ENCODE measurements at regions not wholly inside any gene's neighbourhood (a gene's known extent, or its start where the extent isn't known, plus 50 kb on each side); places are given as distances from the start of the nearest gene placed in this dataset.

- Histone ChIP-seq H3K27ac (no peak overlapping the region), H3K4me3 (no peak overlapping the region)
- TF ChIP-seq CTCF (IDR thresholded peaks at IDR 0.05), result no peak
- no peak for DNase-seq (ENCODE audit: low spot score)
These were observed 50.0 kb upstream of the ALDH1B1 start for GRCh38 chr9:38342532-38342931.

- DNase-seq (ENCODE audit: low spot score), result no peak
- Histone ChIP-seq H3K4me3 (no peak overlapping the region), H3K27ac (no peak overlapping the region)
- TF ChIP-seq CTCF (IDR thresholded peaks at IDR 0.05), result no peak
These were observed 50.4 kb upstream of the ALDH1B1 start for GRCh38 chr9:38342096-38342495.

GRCh38 chr9:38339496-38339895, 53.0 kb upstream of the ALDH1B1 start:
- DNase-seq (ENCODE audit: low spot score), result no peak
- Histone ChIP-seq H3K4me3 (no peak overlapping the region), H3K27ac (no peak overlapping the region)
- no peak for TF ChIP-seq CTCF (IDR thresholded peaks at IDR 0.05)

GRCh38 chr9:38339087-38339486, 53.4 kb upstream of the ALDH1B1 start:
- Histone ChIP-seq H3K27ac (no peak overlapping the region), H3K4me3 (no peak overlapping the region)
- no peak for DNase-seq (ENCODE audit: low spot score)
- no peak for TF ChIP-seq CTCF (IDR thresholded peaks at IDR 0.05)

GRCh38 chr9:38338342-38339018, 54.0 kb upstream of the ALDH1B1 start:
- Histone ChIP-seq H3K27ac (no peak overlapping the region), H3K4me3 (no peak overlapping the region)
- DNase-seq (ENCODE audit: low spot score), result no peak
- TF ChIP-seq CTCF (IDR thresholded peaks at IDR 0.05), result no peak

GRCh38 chr9:38337706-38338264, 54.7 kb upstream of the ALDH1B1 start:
- Histone ChIP-seq H3K4me3 (no peak overlapping the region), H3K27ac (no peak overlapping the region)
- no peak for DNase-seq (ENCODE audit: low spot score)
- no peak for TF ChIP-seq CTCF (IDR thresholded peaks at IDR 0.05)

- H3K4me3 ChIP-seq, result no peak overlapping the region
- no peak overlapping the region for H3K27ac ChIP-seq
- TF ChIP-seq CTCF (IDR thresholded peaks at IDR 0.05), result no peak
- DNase-seq (ENCODE audit: low spot score), result no peak
These were observed 55.3 kb upstream of the ALDH1B1 start for GRCh38 chr9:38337181-38337580.

Data from coronary artery (tissue), 2 donors.